ENCODE measurements at regions not wholly inside any gene's neighbourhood (a gene's known extent, or its start where the extent isn't known, plus 50 kb on each side); places are given as distances from the start of the nearest gene placed in this dataset.

- Mint-ChIP-seq H3K4me3 (peak overlapping the region in 2 of 8 donors; percentile 13 to 75), H3K4me1 (peaks cover 26 to 58% (median 40%) of the 10 kb centered on the region in 4 donors), H3K27me3 (no peaks in the 10 kb centered on the region), H3K27ac (peak overlapping the region in 5 of 7 donors; percentile 19 to 85 (median 54)), H3K9me3 (peaks cover 0 to 4% (median 0%) of the 10 kb centered on the region in 8 donors), H3K36me3 (no peaks in the 10 kb centered on the region)
- peaks cover 40% of the 10 kb centered on the region for H3K4me1 ChIP-seq (ENCODE audit: insufficient read depth, low read length)
- no peaks in the 10 kb centered on the region for H3K9me3 ChIP-seq (ENCODE audit: control insufficient read depth in 1 of 2, low read length in 2 of 2)
- no peak overlapping the region for H3K27ac ChIP-seq (ENCODE audit: low read depth, low read length)
- CTCF ChIA-PET (ENCODE audit: partially characterized antibody): interaction anchor here (0.8 to 1.4 kb wide), 3 partner anchors 8 to 146 kb away, joined by 3 to 4 read pairs (median 3); no protein-coding TSS in a partner anchor
- no peaks in the 10 kb centered on the region for H3K27me3 ChIP-seq (ENCODE audit: insufficient read depth, low read length)
- POLR2A ChIA-PET (ENCODE audit: partially characterized antibody): interaction anchor here (1.0 to 4.1 kb wide), 5 partner anchors 8 to 167 kb away, joined by 3 to 34 read pairs (median 5); no protein-coding TSS in a partner anchor
- DNase-seq: no peak
- no peak overlapping the region for H3K4me3 ChIP-seq (ENCODE audit: low read length in 2 of 2)
- intact Hi-C loops (cut with micrococcal nuclease): no loop called here
- H3K36me3 ChIP-seq (ENCODE audit: insufficient read depth, low read length): no peaks in the 10 kb centered on the region
Observed at GRCh38 chr4:152247271-152247975, 288.5 kb downstream of the FBXW7 start.

- Mint-ChIP-seq H3K4me3 (peak overlapping the region; percentile 36 to 82 (median 78)), H3K9me3 (peaks cover 0 to under 1% (median 0%) of the 10 kb centered on the region in 8 donors), H3K4me1 (peaks cover 26 to 56% (median 40%) of the 10 kb centered on the region in 4 donors), H3K27me3 (no peaks in the 10 kb centered on the region), H3K36me3 (no peaks in the 10 kb centered on the region), H3K27ac (peak overlapping the region; percentile 54 to 96 (median 88))
- no peaks in the 10 kb centered on the region for H3K36me3 ChIP-seq (ENCODE audit: insufficient read depth, low read length)
- no peak overlapping the region for H3K27ac ChIP-seq (ENCODE audit: low read depth, low read length)
- intact Hi-C loops (cut with micrococcal nuclease): no loop called here
- H3K4me1 ChIP-seq (ENCODE audit: insufficient read depth, low read length): peaks cover 40% of the 10 kb centered on the region
- no peaks in the 10 kb centered on the region for H3K27me3 ChIP-seq (ENCODE audit: insufficient read depth, low read length)
- ChIA-PET POLR2A (ENCODE audit: partially characterized antibody) (interaction anchor here (1.0 to 4.1 kb wide), 5 partner anchors 9 to 167 kb away, joined by 3 to 34 read pairs (median 5); no protein-coding TSS in a partner anchor), CTCF (ENCODE audit: partially characterized antibody) (interaction anchor here (1.2 to 1.4 kb wide), 2 partner anchors 7 to 145 kb away, joined by 3 to 4 read pairs; no protein-coding TSS in a partner anchor)
- peak in 4 of 5 donors; percentile 25 to 51 (median 38) for DNase-seq
- no peaks in the 10 kb centered on the region for H3K9me3 ChIP-seq (ENCODE audit: control insufficient read depth in 1 of 2, low read length in 2 of 2)
- H3K4me3 ChIP-seq (ENCODE audit: low read length in 2 of 2): peak overlapping the region in 1 of 2 donors; percentile 22
Observed at GRCh38 chr4:152246659-152247058, 289.2 kb downstream of the FBXW7 start.

GRCh38 chr4:152245680-152246079, 290.2 kb downstream of the FBXW7 start:
- intact Hi-C loops (cut with micrococcal nuclease): no loop called here
- no peaks in the 10 kb centered on the region for H3K36me3 ChIP-seq (ENCODE audit: insufficient read depth, low read length)
- H3K9me3 Mint-ChIP-seq: no peaks in the 10 kb centered on the region
- H3K4me3 ChIP-seq (ENCODE audit: low read length in 2 of 2): no peak overlapping the region
- peaks cover 40% of the 10 kb centered on the region for H3K4me1 ChIP-seq (ENCODE audit: insufficient read depth, low read length)
- no peak for DNase-seq
- H3K27me3 Mint-ChIP-seq: no peaks in the 10 kb centered on the region
- H3K9me3 ChIP-seq (ENCODE audit: control insufficient read depth in 1 of 2, low read length in 2 of 2): no peaks in the 10 kb centered on the region
- ChIA-PET CTCF (ENCODE audit: partially characterized antibody) (no interaction called here), POLR2A (ENCODE audit: partially characterized antibody) (interaction anchor here (1.0 to 4.1 kb wide), 5 partner anchors 10 to 145 kb away, joined by 3 to 34 read pairs (median 4); no protein-coding TSS in a partner anchor)
- no peaks in the 10 kb centered on the region for H3K36me3 Mint-ChIP-seq
- peaks cover 26 to 53% (median 39%) of the 10 kb centered on the region in 4 donors for H3K4me1 Mint-ChIP-seq
- H3K4me3 Mint-ChIP-seq: peak overlapping the region in 3 of 8 donors; percentile 21 to 56 (median 26)
- no peaks in the 10 kb centered on the region for H3K27me3 ChIP-seq (ENCODE audit: insufficient read depth, low read length)
- H3K27ac ChIP-seq (ENCODE audit: low read depth, low read length): no peak overlapping the region
- H3K27ac Mint-ChIP-seq: peak overlapping the region in 1 of 7 donors; percentile 31

GRCh38 chr4:152244659-152245058, 291.2 kb downstream of the FBXW7 start:
- no peaks in the 10 kb centered on the region for H3K9me3 ChIP-seq (ENCODE audit: control insufficient read depth in 1 of 2, low read length in 2 of 2)
- Mint-ChIP-seq H3K4me3 (peak overlapping the region in 1 of 8 donors; percentile 20), H3K27me3 (no peaks in the 10 kb centered on the region), H3K36me3 (no peaks in the 10 kb centered on the region), H3K4me1 (peaks cover 26 to 49% (median 37%) of the 10 kb centered on the region in 4 donors), H3K9me3 (no peaks in the 10 kb centered on the region), H3K27ac (peak overlapping the region in 4 of 7 donors; percentile 11 to 75 (median 30))
- H3K27ac ChIP-seq (ENCODE audit: low read depth, low read length): no peak overlapping the region
- H3K4me3 ChIP-seq (ENCODE audit: low read length in 2 of 2): no peak overlapping the region
- peaks cover 40% of the 10 kb centered on the region for H3K4me1 ChIP-seq (ENCODE audit: insufficient read depth, low read length)
- ChIA-PET CTCF (ENCODE audit: partially characterized antibody) (interaction anchor here (0.9 kb wide), 1 partner anchor 11 kb away, joined by 3 read pairs; no protein-coding TSS in a partner anchor), POLR2A (ENCODE audit: partially characterized antibody) (interaction anchor here (1.1 to 3.6 kb wide), 2 partner anchors 11 to 38 kb away, joined by 4 to 34 read pairs; no protein-coding TSS in a partner anchor)
- H3K36me3 ChIP-seq (ENCODE audit: insufficient read depth, low read length): no peaks in the 10 kb centered on the region
- DNase-seq: no peak
- no peaks in the 10 kb centered on the region for H3K27me3 ChIP-seq (ENCODE audit: insufficient read depth, low read length)
- intact Hi-C loops (cut with micrococcal nuclease): no loop called here

GRCh38 chr4:152243896-152244595, 291.8 kb downstream of the FBXW7 start:
- Mint-ChIP-seq H3K36me3 (no peaks in the 10 kb centered on the region), H3K4me1 (peaks cover 26 to 49% (median 37%) of the 10 kb centered on the region in 4 donors), H3K9me3 (no peaks in the 10 kb centered on the region), H3K4me3 (peak overlapping the region in 6 of 8 donors; percentile 1 to 77 (median 24)), H3K27me3 (no peaks in the 10 kb centered on the region), H3K27ac (peak overlapping the region in 4 of 7 donors; percentile 4 to 50 (median 16))
- ChIA-PET POLR2A (ENCODE audit: partially characterized antibody) (interaction anchor here (1.2 to 3.6 kb wide), 2 partner anchors 12 to 22 kb away, joined by 3 to 34 read pairs; no protein-coding TSS in a partner anchor), CTCF (ENCODE audit: partially characterized antibody) (no interaction called here)
- Histone ChIP-seq H3K9me3 (ENCODE audit: control insufficient read depth in 1 of 2, low read length in 2 of 2) (no peaks in the 10 kb centered on the region), H3K27ac (ENCODE audit: low read depth, low read length) (no peak overlapping the region), H3K4me3 (ENCODE audit: low read length in 2 of 2) (no peak overlapping the region), H3K27me3 (ENCODE audit: insufficient read depth, low read length) (no peaks in the 10 kb centered on the region), H3K36me3 (ENCODE audit: insufficient read depth, low read length) (no peaks in the 10 kb centered on the region), H3K4me1 (ENCODE audit: insufficient read depth, low read length) (peaks cover 40% of the 10 kb centered on the region)
- DNase-seq: peak in 1 of 5 donors; percentile 6
- intact Hi-C loops (cut with micrococcal nuclease): no loop called here

- Mint-ChIP-seq H3K36me3 (no peaks in the 10 kb centered on the region), H3K4me1 (peaks cover 26 to 49% (median 37%) of the 10 kb centered on the region in 4 donors), H3K9me3 (no peaks in the 10 kb centered on the region), H3K27me3 (no peaks in the 10 kb centered on the region), H3K4me3 (peak overlapping the region in 1 of 8 donors; percentile 52), H3K27ac (no peak overlapping the region)
- Histone ChIP-seq H3K4me3 (ENCODE audit: low read length in 2 of 2) (no peak overlapping the region), H3K36me3 (ENCODE audit: insufficient read depth, low read length) (no peaks in the 10 kb centered on the region), H3K27me3 (ENCODE audit: insufficient read depth, low read length) (no peaks in the 10 kb centered on the region), H3K27ac (ENCODE audit: low read depth, low read length) (no peak overlapping the region), H3K4me1 (ENCODE audit: insufficient read depth, low read length) (peaks cover 40% of the 10 kb centered on the region), H3K9me3 (ENCODE audit: control insufficient read depth in 1 of 2, low read length in 2 of 2) (no peaks in the 10 kb centered on the region)
- intact Hi-C loops (cut with micrococcal nuclease): no loop called here
- no peak for DNase-seq
- CTCF ChIA-PET (ENCODE audit: partially characterized antibody): no interaction called here
- POLR2A ChIA-PET (ENCODE audit: partially characterized antibody): interaction anchor here (0.9 to 1.2 kb wide), 2 partner anchors 14 to 21 kb away, joined by 3 read pairs; no protein-coding TSS in a partner anchor
Observed at GRCh38 chr4:152243206-152243605, 292.7 kb downstream of the FBXW7 start.

All from CD4-positive, alpha-beta memory T cell (primary cell).